ENCODE measurements at regions not wholly inside any gene's neighbourhood (a gene's known extent, or its start where the extent isn't known, plus 50 kb on each side); places are given as distances from the start of the nearest gene placed in this dataset.
"Not testable (repeated sequence)": the region's sequence is repeated elsewhere in the genome, so short reads cannot be mapped to it uniquely, and the experiment has no call there.

- no peak overlapping the region for H3K27ac Mint-ChIP-seq (ENCODE audit: unreplicated experiment)
- no peak for DNase-seq
- no peaks in the 10 kb centered on the region for H3K36me3 Mint-ChIP-seq (ENCODE audit: unreplicated experiment)
- no peaks in the 10 kb centered on the region for H3K4me1 Mint-ChIP-seq (ENCODE audit: low read depth, unreplicated experiment)
- TF ChIP-seq CTCF (IDR thresholded peaks at IDR 0.05; ENCODE audit: partially characterized antibody, unreplicated experiment), result no peak
- no peaks in the 10 kb centered on the region for H3K27me3 Mint-ChIP-seq (ENCODE audit: unreplicated experiment)
- H3K9me3 Mint-ChIP-seq (ENCODE audit: unreplicated experiment), result peaks cover 2% of the 10 kb centered on the region
- no peak overlapping the region for H3K4me3 Mint-ChIP-seq (ENCODE audit: unreplicated experiment)
Observed at GRCh38 chr6:60891606-60892005, 1394.4 kb downstream of the KHDRBS2 start.

- not testable (repeated sequence) for H3K9me3 Mint-ChIP-seq (ENCODE audit: unreplicated experiment); H3K4me1 Mint-ChIP-seq (ENCODE audit: low read depth, unreplicated experiment); H3K27me3 Mint-ChIP-seq (ENCODE audit: unreplicated experiment); H3K27ac Mint-ChIP-seq (ENCODE audit: unreplicated experiment); H3K36me3 Mint-ChIP-seq (ENCODE audit: unreplicated experiment); DNase-seq; H3K4me3 Mint-ChIP-seq (ENCODE audit: unreplicated experiment)
Observed at GRCh38 chr6:60877396-60877795, 1408.6 kb downstream of the KHDRBS2 start.

GRCh38 chr6:60870779-60871178 lies 1415.2 kb downstream of the KHDRBS2 start:
- H3K9me3 Mint-ChIP-seq (ENCODE audit: unreplicated experiment); DNase-seq; H3K4me1 Mint-ChIP-seq (ENCODE audit: low read depth, unreplicated experiment); H3K27me3 Mint-ChIP-seq (ENCODE audit: unreplicated experiment); H3K36me3 Mint-ChIP-seq (ENCODE audit: unreplicated experiment); H3K4me3 Mint-ChIP-seq (ENCODE audit: unreplicated experiment); H3K27ac Mint-ChIP-seq (ENCODE audit: unreplicated experiment): not testable (repeated sequence)

GRCh38 chr6:60867548-60867947 lies 1418.5 kb downstream of the KHDRBS2 start:
- no peak overlapping the region for H3K27ac Mint-ChIP-seq (ENCODE audit: unreplicated experiment)
- no peak for DNase-seq

GRCh38 chr6:60843175-60843982 lies 1442.6 kb downstream of the KHDRBS2 start:
- not testable (repeated sequence) for H3K27ac Mint-ChIP-seq (ENCODE audit: unreplicated experiment); H3K4me3 Mint-ChIP-seq (ENCODE audit: unreplicated experiment); H3K9me3 Mint-ChIP-seq (ENCODE audit: unreplicated experiment); H3K36me3 Mint-ChIP-seq (ENCODE audit: unreplicated experiment); H3K4me1 Mint-ChIP-seq (ENCODE audit: low read depth, unreplicated experiment); H3K27me3 Mint-ChIP-seq (ENCODE audit: unreplicated experiment)
- DNase-seq, result peak; percentile 50
- TF ChIP-seq CTCF (IDR thresholded peaks at IDR 0.05; ENCODE audit: partially characterized antibody, unreplicated experiment), result peak; percentile 34

More at GRCh38 chr6:60867548-60867947, 1418.5 kb downstream of the KHDRBS2 start:
- no peak for TF ChIP-seq CTCF (IDR thresholded peaks at IDR 0.05; ENCODE audit: partially characterized antibody, unreplicated experiment)
- no peak overlapping the region for H3K4me3 Mint-ChIP-seq (ENCODE audit: unreplicated experiment)
- H3K27me3 Mint-ChIP-seq (ENCODE audit: unreplicated experiment), result peaks cover 1% of the 10 kb centered on the region
- H3K4me1 Mint-ChIP-seq (ENCODE audit: low read depth, unreplicated experiment), result peaks cover 3% of the 10 kb centered on the region
- no peaks in the 10 kb centered on the region for H3K9me3 Mint-ChIP-seq (ENCODE audit: unreplicated experiment)
- no peaks in the 10 kb centered on the region for H3K36me3 Mint-ChIP-seq (ENCODE audit: unreplicated experiment)

GRCh38 chr6:60830726-60831125 lies 1455.3 kb downstream of the KHDRBS2 start:
- not testable (repeated sequence) for H3K27me3 Mint-ChIP-seq (ENCODE audit: unreplicated experiment); DNase-seq; H3K27ac Mint-ChIP-seq (ENCODE audit: unreplicated experiment); H3K36me3 Mint-ChIP-seq (ENCODE audit: unreplicated experiment); H3K9me3 Mint-ChIP-seq (ENCODE audit: unreplicated experiment); H3K4me1 Mint-ChIP-seq (ENCODE audit: low read depth, unreplicated experiment); H3K4me3 Mint-ChIP-seq (ENCODE audit: unreplicated experiment)

- H3K9me3 Mint-ChIP-seq (ENCODE audit: unreplicated experiment); H3K27me3 Mint-ChIP-seq (ENCODE audit: unreplicated experiment); DNase-seq; H3K4me1 Mint-ChIP-seq (ENCODE audit: low read depth, unreplicated experiment); H3K27ac Mint-ChIP-seq (ENCODE audit: unreplicated experiment); H3K4me3 Mint-ChIP-seq (ENCODE audit: unreplicated experiment); H3K36me3 Mint-ChIP-seq (ENCODE audit: unreplicated experiment): not testable (repeated sequence)
Observed at GRCh38 chr6:60822597-60822996, 1463.4 kb downstream of the KHDRBS2 start.

- not testable (repeated sequence) for H3K27ac Mint-ChIP-seq (ENCODE audit: unreplicated experiment); H3K36me3 Mint-ChIP-seq (ENCODE audit: unreplicated experiment); H3K4me3 Mint-ChIP-seq (ENCODE audit: unreplicated experiment); H3K9me3 Mint-ChIP-seq (ENCODE audit: unreplicated experiment); H3K27me3 Mint-ChIP-seq (ENCODE audit: unreplicated experiment); DNase-seq
- peaks cover 15% of the 10 kb centered on the region for H3K4me1 Mint-ChIP-seq (ENCODE audit: low read depth, unreplicated experiment)
Observed at GRCh38 chr6:60818072-60818471, 1468.0 kb downstream of the KHDRBS2 start.

- H3K36me3 Mint-ChIP-seq (ENCODE audit: unreplicated experiment); H3K9me3 Mint-ChIP-seq (ENCODE audit: unreplicated experiment); H3K27me3 Mint-ChIP-seq (ENCODE audit: unreplicated experiment); H3K4me3 Mint-ChIP-seq (ENCODE audit: unreplicated experiment); DNase-seq: not testable (repeated sequence)
- Mint-ChIP-seq H3K27ac (ENCODE audit: unreplicated experiment) (peak overlapping the region; percentile 66), H3K4me1 (ENCODE audit: low read depth, unreplicated experiment) (peaks cover 22% of the 10 kb centered on the region)
Observed at GRCh38 chr6:60814784-60815183, 1471.2 kb downstream of the KHDRBS2 start.
